T-helper 2 cell (primary cell): ENCODE measurements at regions not wholly inside any gene's neighbourhood (a gene's known extent, or its start where the extent isn't known, plus 50 kb on each side); places are given as distances from the start of the nearest gene placed in this dataset.
A peak's percentile ranks its signal among the peaks of the same experiment; 100 is the strongest.
"Not testable (repeated sequence)": the region's sequence is repeated elsewhere in the genome, so short reads cannot be mapped to it uniquely, and the experiment has no call there.

Experiments used
- DNase-seq, 5 experiments: peaks; one replicate each; pipeline versions ENCODE4 v3.0.0 to v3.0.0-alpha.2; 2012 to 2022

- DNase-seq: not testable (repeated sequence)
These were observed 85.1 kb upstream of the FBXO28 start for GRCh38 chr1:224028802-224029201.

GRCh38 chr1:224023122-224023521 is 90.8 kb upstream of the FBXO28 start:
- DNase-seq: not testable (repeated sequence)

GRCh38 chr1:224022249-224022970 is 91.5 kb upstream of the FBXO28 start:
- not testable (repeated sequence) for DNase-seq

- not testable (repeated sequence) for DNase-seq
These were observed 94.0 kb upstream of the FBXO28 start for GRCh38 chr1:224019866-224020265.

GRCh38 chr1:224015782-224016181 is 98.1 kb upstream of the FBXO28 start:
- not testable (repeated sequence) for DNase-seq

GRCh38 chr1:224014330-224014649 is 99.6 kb upstream of the FBXO28 start:
- no peak for DNase-seq

GRCh38 chr1:224013626-224014329 is 100.1 kb upstream of the FBXO28 start:
- DNase-seq: not testable (repeated sequence)

- DNase-seq: not testable (repeated sequence)
These were observed 101.0 kb upstream of the FBXO28 start for GRCh38 chr1:224012807-224013434.

GRCh38 chr1:224012162-224012561 is 101.7 kb upstream of the FBXO28 start:
- DNase-seq: not testable (repeated sequence)

- DNase-seq: not testable (repeated sequence)
These were observed 102.2 kb upstream of the FBXO28 start for GRCh38 chr1:224011751-224012150.

- DNase-seq: not testable (repeated sequence)
These were observed 102.8 kb upstream of the FBXO28 start for GRCh38 chr1:224011153-224011552.

- DNase-seq: not testable (repeated sequence)
These were observed 107.9 kb upstream of the FBXO28 start for GRCh38 chr1:224005973-224006372.

- DNase-seq: peak in 4 of 5 experiments; percentile 10 to 54 (median 30)
These were observed 109.2 kb upstream of the FBXO28 start for GRCh38 chr1:224004552-224005315.

GRCh38 chr1:224003896-224004295 is 110.0 kb upstream of the FBXO28 start:
- DNase-seq: not testable (repeated sequence)

- not testable (repeated sequence) for DNase-seq
These were observed 112.2 kb upstream of the FBXO28 start for GRCh38 chr1:224001757-224002156.

GRCh38 chr1:223999761-224000160 is 114.2 kb upstream of the FBXO28 start:
- DNase-seq: not testable (repeated sequence)

GRCh38 chr1:223998676-223999455 is 115.0 kb upstream of the FBXO28 start:
- not testable (repeated sequence) for DNase-seq

GRCh38 chr1:223996376-223996775 is 117.5 kb upstream of the FBXO28 start:
- DNase-seq: not testable (repeated sequence)

GRCh38 chr1:223992456-223993246 is 121.3 kb upstream of the FBXO28 start:
- peak; percentile 99 to 100 (median 100) for DNase-seq

- DNase-seq: not testable (repeated sequence)
These were observed 122.5 kb upstream of the FBXO28 start for GRCh38 chr1:223991297-223991857.

GRCh38 chr1:223961985-223962384 is 116.2 kb upstream of the TP53BP2 start:
- not testable (repeated sequence) for DNase-seq
